ENCODE measurements at regions not wholly inside any gene's neighbourhood (a gene's known extent, or its start where the extent isn't known, plus 50 kb on each side); places are given as distances from the start of the nearest gene placed in this dataset.

GRCh38 chr9:89863141-89863540 is 258.3 kb downstream of the GADD45G start:
- H3K9me3 ChIP-seq, result no peaks in the 10 kb centered on the region
- H3K36me3 ChIP-seq, result no peaks in the 10 kb centered on the region
- no peak overlapping the region for H3K4me3 ChIP-seq (ENCODE audit: low read depth in 1 of 2, low read length in 1 of 2)
- TF ChIP-seq CTCF (IDR thresholded peaks at IDR 0.05), result no peak
- no peaks in the 10 kb centered on the region for H3K4me1 ChIP-seq (ENCODE audit: control insufficient read depth in 1 of 2, insufficient read depth in 1 of 2, low read depth in 1 of 2, low read length in 1 of 2)
- H3K27ac ChIP-seq, result no peak overlapping the region
- H3K27me3 ChIP-seq, result peaks cover 22% of the 10 kb centered on the region

- H3K9me3 ChIP-seq, result no peaks in the 10 kb centered on the region
- no peak for TF ChIP-seq CTCF (IDR thresholded peaks at IDR 0.05)
- no peaks in the 10 kb centered on the region for H3K4me1 ChIP-seq (ENCODE audit: control insufficient read depth in 1 of 2, insufficient read depth in 1 of 2, low read depth in 1 of 2, low read length in 1 of 2)
- peaks cover 19% of the 10 kb centered on the region for H3K27me3 ChIP-seq
- H3K36me3 ChIP-seq, result no peaks in the 10 kb centered on the region
- no peak overlapping the region for H3K4me3 ChIP-seq (ENCODE audit: low read depth in 1 of 2, low read length in 1 of 2)
- no peak overlapping the region for H3K27ac ChIP-seq
These were observed 259.0 kb downstream of the GADD45G start for GRCh38 chr9:89863837-89864236.

- no peaks in the 10 kb centered on the region for H3K36me3 ChIP-seq
- no peak overlapping the region for H3K27ac ChIP-seq
- no peak for TF ChIP-seq CTCF (IDR thresholded peaks at IDR 0.05)
- H3K9me3 ChIP-seq, result no peaks in the 10 kb centered on the region
- no peak overlapping the region for H3K4me3 ChIP-seq (ENCODE audit: low read depth in 1 of 2, low read length in 1 of 2)
- H3K27me3 ChIP-seq, result peaks cover 17% of the 10 kb centered on the region
- no peaks in the 10 kb centered on the region for H3K4me1 ChIP-seq (ENCODE audit: control insufficient read depth in 1 of 2, insufficient read depth in 1 of 2, low read depth in 1 of 2, low read length in 1 of 2)
These were observed 259.4 kb downstream of the GADD45G start for GRCh38 chr9:89864257-89864656.

- no peaks in the 10 kb centered on the region for H3K9me3 ChIP-seq
- no peak overlapping the region for H3K27ac ChIP-seq
- no peak for TF ChIP-seq CTCF (IDR thresholded peaks at IDR 0.05)
- no peaks in the 10 kb centered on the region for H3K4me1 ChIP-seq (ENCODE audit: control insufficient read depth in 1 of 2, insufficient read depth in 1 of 2, low read depth in 1 of 2, low read length in 1 of 2)
- no peak overlapping the region for H3K4me3 ChIP-seq (ENCODE audit: low read depth in 1 of 2, low read length in 1 of 2)
- H3K36me3 ChIP-seq, result no peaks in the 10 kb centered on the region
- peaks cover 17% of the 10 kb centered on the region for H3K27me3 ChIP-seq
These were observed 259.9 kb downstream of the GADD45G start for GRCh38 chr9:89864731-89865130.

- H3K9me3 ChIP-seq, result no peaks in the 10 kb centered on the region
- H3K36me3 ChIP-seq, result no peaks in the 10 kb centered on the region
- H3K4me1 ChIP-seq (ENCODE audit: control insufficient read depth in 1 of 2, insufficient read depth in 1 of 2, low read depth in 1 of 2, low read length in 1 of 2), result no peaks in the 10 kb centered on the region
- H3K27ac ChIP-seq, result no peak overlapping the region
- H3K27me3 ChIP-seq, result peaks cover 17% of the 10 kb centered on the region
- no peak overlapping the region for H3K4me3 ChIP-seq (ENCODE audit: low read depth in 1 of 2, low read length in 1 of 2)
- TF ChIP-seq CTCF (IDR thresholded peaks at IDR 0.05), result no peak
These were observed 260.5 kb downstream of the GADD45G start for GRCh38 chr9:89865357-89865756.

- no peak overlapping the region for H3K4me3 ChIP-seq (ENCODE audit: low read depth in 1 of 2, low read length in 1 of 2)
- peaks cover 17% of the 10 kb centered on the region for H3K27me3 ChIP-seq
- H3K4me1 ChIP-seq (ENCODE audit: control insufficient read depth in 1 of 2, insufficient read depth in 1 of 2, low read depth in 1 of 2, low read length in 1 of 2), result no peaks in the 10 kb centered on the region
- no peak for TF ChIP-seq CTCF (IDR thresholded peaks at IDR 0.05)
- H3K36me3 ChIP-seq, result no peaks in the 10 kb centered on the region
- H3K27ac ChIP-seq, result no peak overlapping the region
- H3K9me3 ChIP-seq, result no peaks in the 10 kb centered on the region
These were observed 261.2 kb downstream of the GADD45G start for GRCh38 chr9:89865981-89866380.

Measured in neutrophil (primary cell).